Kidney (tissue), 13 donors: ENCODE measurements at regions not wholly inside any gene's neighbourhood (a gene's known extent, or its start where the extent isn't known, plus 50 kb on each side); places are given as distances from the start of the nearest gene placed in this dataset.

Experiments
- DNase-seq, 5 donors: peaks; one replicate each; pipeline ENCODE4 v3.0.0-alpha.2; 2013 to 2020
- FAIRE-seq: peaks from 2 replicates; lab custom pipeline; 2012; peaks lifted over from hg19 to GRCh38; lab: Jason Lieb, UNC
- H3K27ac ChIP-seq, 2 donors: one replicate each; pipeline ENCODE4 v1.7.0; 2013; ENCODE audit warnings: low read depth in 2 of 2, low read length in 2 of 2, inconsistent platforms in 1 of 2
- H3K27me3 ChIP-seq: one replicate; pipeline ENCODE4 v1.7.1; 2013; ENCODE audit warnings: low read length, inconsistent platforms; ENCODE audit not compliant: control insufficient read depth, insufficient read depth
- H3K36me3 ChIP-seq, 3 donors: one replicate each; pipeline versions ENCODE4 v1.7.0 to v1.7.1; 2013; ENCODE audit warnings: low read length in 3 of 3, control low read depth in 1 of 3, inconsistent platforms in 1 of 3; ENCODE audit not compliant: insufficient read depth in 3 of 3, control insufficient read depth in 2 of 3
- H3K4me1 ChIP-seq, 3 donors: one replicate each; pipeline versions ENCODE4 v1.7.0 to v1.7.1; 2013; ENCODE audit warnings: low read length in 3 of 3, inconsistent platforms in 1 of 3, low read depth in 1 of 3; ENCODE audit not compliant: control insufficient read depth in 2 of 3, insufficient read depth in 2 of 3
- H3K4me3 ChIP-seq, 3 donors: one replicate each; pipeline versions ENCODE4 v1.7.0 to v1.8.1; 2013; ENCODE audit warnings: low read length in 3 of 3, control low read depth in 1 of 3, inconsistent platforms in 1 of 3
- H3K9ac ChIP-seq, 3 donors: one replicate each; pipeline versions ENCODE4 v1.7.0 to v1.7.1; 2013; ENCODE audit warnings: low read length in 3 of 3, control low read depth in 1 of 3, inconsistent platforms in 1 of 3
- H3K9me3 ChIP-seq, 3 donors: one replicate each; pipeline versions ENCODE4 v1.7.0 to v1.7.1; 2013; ENCODE audit warnings: low read length in 3 of 3, control low read depth in 1 of 3, inconsistent platforms in 1 of 3; ENCODE audit not compliant: control insufficient read depth in 2 of 3, insufficient read depth in 1 of 3
- CTCF ChIP-seq: IDR thresholded peaks from 3 replicates; pipeline ENCODE4 v1.5.1; 2012; ENCODE audit warnings: mild to moderate bottlenecking, moderate library complexity, borderline replicate concordance; ENCODE audit not compliant: insufficient read depth; ENCODE audit errors: extremely low read depth
- intact Hi-C: fragments of 100-400 bp; cut with DNase I; formaldehyde crosslinking; loops from one replicate; pipeline ENCODE4 v1.11.1; 2022
- donor health status: control.
- donor health status: control.
- donor health status: control.
- donor health status: control.
- donor health status: control.
- donor health status: DM: yes; HTN: yes; CAD: no.
- donor health status: Normal renal cell carcinoma (clear cell type).

GRCh38 chr2:129801575-129801974, 177.9 kb upstream of the RAB6C start:
- no peak for TF ChIP-seq CTCF
- no peak for FAIRE-seq
- H3K4me1 ChIP-seq: no peaks in the 10 kb centered on the region
- H3K36me3 ChIP-seq: no peaks in the 10 kb centered on the region
- no peak for DNase-seq
- H3K27me3 ChIP-seq: no peaks in the 10 kb centered on the region
- no peak overlapping the region for H3K9ac ChIP-seq
- H3K27ac ChIP-seq: no peak overlapping the region
- no peak overlapping the region for H3K4me3 ChIP-seq
- intact Hi-C loops: no loop called here
- H3K9me3 ChIP-seq: no peaks in the 10 kb centered on the region

GRCh38 chr2:129802290-129802689, 177.2 kb upstream of the RAB6C start:
- Histone ChIP-seq H3K27me3 (no peaks in the 10 kb centered on the region), H3K9ac (no peak overlapping the region), H3K27ac (no peak overlapping the region), H3K4me1 (no peaks in the 10 kb centered on the region), H3K4me3 (no peak overlapping the region), H3K36me3 (no peaks in the 10 kb centered on the region), H3K9me3 (no peaks in the 10 kb centered on the region)
- FAIRE-seq (no peak), DNase-seq (no peak)
- intact Hi-C loops: no loop called here
- no peak for TF ChIP-seq CTCF

GRCh38 chr2:129803032-129803431, 176.4 kb upstream of the RAB6C start:
- Histone ChIP-seq H3K9ac (no peak overlapping the region), H3K4me3 (no peak overlapping the region), H3K27ac (no peak overlapping the region), H3K36me3 (no peaks in the 10 kb centered on the region), H3K27me3 (no peaks in the 10 kb centered on the region), H3K4me1 (no peaks in the 10 kb centered on the region), H3K9me3 (no peaks in the 10 kb centered on the region)
- DNase-seq (no peak), FAIRE-seq (no peak)
- intact Hi-C loops: no loop called here
- TF ChIP-seq CTCF: no peak

- Histone ChIP-seq H3K27ac (no peak overlapping the region), H3K4me1 (no peaks in the 10 kb centered on the region), H3K27me3 (no peaks in the 10 kb centered on the region), H3K4me3 (no peak overlapping the region), H3K36me3 (no peaks in the 10 kb centered on the region), H3K9ac (no peak overlapping the region), H3K9me3 (no peaks in the 10 kb centered on the region)
- DNase-seq (no peak), FAIRE-seq (no peak)
- no peak for TF ChIP-seq CTCF
- intact Hi-C loops: no loop called here
Measured at GRCh38 chr2:129803871-129804270, 175.6 kb upstream of the RAB6C start.
